Activated CD8-positive, alpha-beta memory T cell treated with anti-CD3 and anti-CD28 coated beads for 36 hours (primary cell): ENCODE measurements at regions not wholly inside any gene's neighbourhood (a gene's known extent, or its start where the extent isn't known, plus 50 kb on each side); places are given as distances from the start of the nearest gene placed in this dataset.

Source experiments
- CTCF ChIA-PET: fragments of 350-600 bp; sonication (Branson Sonifier 250); formaldehyde crosslinking; loops from one replicate; lab custom pipeline; 2021; ENCODE audit warnings: antibody characterized with exemption; lab: Charles Lee
- POLR2A ChIA-PET: fragments of 350-600 bp; sonication (Branson Sonifier 250); formaldehyde crosslinking; loops from one replicate; lab custom pipeline; 2021; ENCODE audit warnings: antibody characterized with exemption; lab: Charles Lee

- POLR2A ChIA-PET, result no interaction called here
- CTCF ChIA-PET, result interaction anchor here (0.6 kb wide), 1 partner anchor 890 kb away, joined by 5 read pairs; no protein-coding TSS in a partner anchor
Measured at GRCh38 chr2:96438589-96438988, 66.6 kb downstream of the NEURL3 start.

- ChIA-PET POLR2A (no interaction called here), CTCF (no interaction called here)
Measured at GRCh38 chr2:96437512-96437911, 67.6 kb downstream of the NEURL3 start.

GRCh38 chr2:96436961-96437360, 68.2 kb downstream of the NEURL3 start:
- POLR2A ChIA-PET, result no interaction called here
- CTCF ChIA-PET, result no interaction called here

GRCh38 chr2:96436416-96436815, 68.7 kb downstream of the NEURL3 start:
- POLR2A ChIA-PET, result no interaction called here
- CTCF ChIA-PET, result interaction anchor here (1.2 kb wide), 1 partner anchor 112 kb away, joined by 3 read pairs; no protein-coding TSS in a partner anchor

- ChIA-PET CTCF (no interaction called here), POLR2A (no interaction called here)
Measured at GRCh38 chr2:96431319-96431718, 73.8 kb downstream of the NEURL3 start.

GRCh38 chr2:96430394-96430988, 74.7 kb downstream of the NEURL3 start:
- CTCF ChIA-PET, result no interaction called here
- POLR2A ChIA-PET, result no interaction called here

- POLR2A ChIA-PET, result no interaction called here
Measured at GRCh38 chr2:96427917-96428316, 77.2 kb downstream of the NEURL3 start.

GRCh38 chr2:96427169-96427568, 78.0 kb downstream of the NEURL3 start:
- POLR2A ChIA-PET, result no interaction called here

More at GRCh38 chr2:96427917-96428316, 77.2 kb downstream of the NEURL3 start:
- CTCF ChIA-PET, result interaction anchor here (2.1 kb wide), 1 partner anchor 21 kb away, joined by 10 read pairs; no protein-coding TSS in a partner anchor

GRCh38 chr2:96423828-96424227, 81.3 kb downstream of the NEURL3 start:
- CTCF ChIA-PET, result interaction anchor here (1.1 kb wide), 1 partner anchor 48 kb away, joined by 3 read pairs; no protein-coding TSS in a partner anchor
- POLR2A ChIA-PET, result interaction anchor here (0.6 kb wide), 1 partner anchor 240 kb away, joined by 10 read pairs; no protein-coding TSS in a partner anchor

More at GRCh38 chr2:96427169-96427568, 78.0 kb downstream of the NEURL3 start:
- CTCF ChIA-PET, result interaction anchor here (2.1 kb wide), 1 partner anchor 20 kb away, joined by 10 read pairs; no protein-coding TSS in a partner anchor
